ENCODE measurements at regions not wholly inside any gene's neighbourhood (a gene's known extent, or its start where the extent isn't known, plus 50 kb on each side); places are given as distances from the start of the nearest gene placed in this dataset.

DNA sequence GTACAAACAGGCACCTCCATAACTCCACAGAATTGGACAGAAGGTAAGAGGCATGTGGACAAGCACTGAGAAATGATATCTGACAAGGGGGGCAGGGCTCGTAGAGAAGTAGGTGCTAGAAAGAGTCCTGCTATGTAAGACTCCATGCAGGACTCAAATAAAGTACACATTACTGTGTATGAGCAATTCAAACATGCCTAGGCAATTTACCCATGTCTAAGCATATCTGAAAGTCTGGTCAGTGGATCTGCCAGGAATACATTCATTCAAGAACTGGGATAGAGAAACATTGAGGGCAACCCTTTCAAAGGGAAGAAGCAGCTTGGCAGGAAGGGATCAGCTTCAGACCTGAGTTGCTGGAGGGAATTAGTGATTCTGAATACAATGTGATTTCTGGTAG is 174.1 kb upstream of the MCTP2 start:
- no peak for TF ChIP-seq EZH2 (IDR thresholded peaks at IDR 0.05; ENCODE audit: insufficient read depth, low read length)
- TF ChIP-seq CTCF (IDR thresholded peaks at IDR 0.05; ENCODE audit: insufficient read depth, low read depth, low read length): no peak
